GM12892 (cell line): ENCODE measurements at regions not wholly inside any gene's neighbourhood (a gene's known extent, or its start where the extent isn't known, plus 50 kb on each side); places are given as distances from the start of the nearest gene placed in this dataset.

ENCODE experiments used
- POLR2A ChIP-seq: IDR thresholded peaks from 2 replicates; pipeline ENCODE4 v1.6.1; 2011; ENCODE audit warnings: low read depth, low read length, control low read depth
- POLR2AphosphoS5 ChIP-seq: IDR thresholded peaks from 2 replicates; pipeline ENCODE4 v1.6.1; 2011; ENCODE audit warnings: low read depth, low read length, control low read depth

- TF ChIP-seq POLR2AphosphoS5 (no peak), POLR2A (no peak)
Observed at GRCh38 chr1:232252546-232253118, 377.3 kb downstream of the SIPA1L2 start.
